GM19372 (cell line): ENCODE measurements at regions not wholly inside any gene's neighbourhood (a gene's known extent, or its start where the extent isn't known, plus 50 kb on each side); places are given as distances from the start of the nearest gene placed in this dataset.

Source experiments
- ATAC-seq: cut with Tn5 transposase; IDR thresholded peaks from one replicate; pipeline ENCODE4 v1.9.1; 2021; ENCODE audit warnings: mild to moderate bottlenecking, low read depth, moderate library complexity; ENCODE audit not compliant: unreplicated experiment

DNA sequence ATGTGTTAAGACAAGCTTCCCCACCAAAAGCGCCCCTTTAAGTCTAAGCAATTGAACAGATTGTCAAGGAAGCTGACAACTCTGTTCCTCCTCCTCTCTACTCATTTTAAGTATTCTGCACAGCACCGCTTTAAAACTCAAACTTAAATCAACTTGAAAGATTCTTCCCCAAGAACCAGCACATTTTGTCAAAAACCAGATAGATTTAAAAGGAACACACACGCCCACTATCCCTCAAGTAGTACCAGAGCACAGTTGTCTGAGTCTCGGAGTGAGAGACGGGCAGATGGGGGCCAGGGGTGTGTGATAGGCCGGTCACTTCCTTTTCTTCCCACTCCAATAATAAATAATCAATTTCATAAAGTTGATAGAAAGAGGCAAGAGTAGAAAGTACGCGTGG is 67.7 kb upstream of the POU3F3 start:
- ATAC-seq: no peak

GRCh38 chr2:104786821-104787220 is 67.1 kb upstream of the POU3F3 start:
- no peak for ATAC-seq

DNA sequence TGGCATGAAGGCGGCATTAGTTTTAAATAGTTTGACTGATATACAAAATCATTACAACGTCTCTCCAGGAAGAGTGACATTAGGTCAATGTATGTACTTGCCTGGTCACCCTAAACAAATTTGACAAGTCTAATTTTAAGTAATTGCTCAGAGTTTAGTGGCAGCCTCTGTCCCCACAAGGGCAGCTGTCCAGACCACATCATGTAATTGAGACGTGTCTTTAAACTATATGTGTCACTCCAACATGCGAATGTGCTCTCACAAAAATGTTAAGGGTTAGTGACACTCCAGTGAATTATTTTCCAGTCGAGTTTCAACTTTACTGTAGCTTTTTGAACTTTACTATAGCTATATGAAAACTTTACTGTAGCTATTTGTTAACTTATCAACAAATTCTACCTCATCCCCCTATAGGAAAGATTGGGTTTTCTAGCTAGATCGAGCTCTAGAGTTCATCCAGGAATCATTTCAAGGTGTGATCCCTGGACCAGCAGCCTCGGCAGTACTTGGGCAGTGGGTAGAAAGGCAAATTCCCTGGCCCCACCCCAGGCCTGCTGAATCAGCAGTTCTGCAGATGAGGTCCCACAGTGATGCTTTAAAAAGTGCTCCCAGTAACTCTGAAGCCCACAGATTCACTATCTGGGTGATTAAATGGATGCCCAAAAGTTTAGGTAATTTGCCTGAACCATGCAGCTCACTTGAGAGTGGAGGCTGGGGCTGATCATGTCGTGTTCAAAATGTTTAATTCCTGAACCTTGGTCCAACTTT is 66.4 kb upstream of the POU3F3 start:
- no peak for ATAC-seq

DNA sequence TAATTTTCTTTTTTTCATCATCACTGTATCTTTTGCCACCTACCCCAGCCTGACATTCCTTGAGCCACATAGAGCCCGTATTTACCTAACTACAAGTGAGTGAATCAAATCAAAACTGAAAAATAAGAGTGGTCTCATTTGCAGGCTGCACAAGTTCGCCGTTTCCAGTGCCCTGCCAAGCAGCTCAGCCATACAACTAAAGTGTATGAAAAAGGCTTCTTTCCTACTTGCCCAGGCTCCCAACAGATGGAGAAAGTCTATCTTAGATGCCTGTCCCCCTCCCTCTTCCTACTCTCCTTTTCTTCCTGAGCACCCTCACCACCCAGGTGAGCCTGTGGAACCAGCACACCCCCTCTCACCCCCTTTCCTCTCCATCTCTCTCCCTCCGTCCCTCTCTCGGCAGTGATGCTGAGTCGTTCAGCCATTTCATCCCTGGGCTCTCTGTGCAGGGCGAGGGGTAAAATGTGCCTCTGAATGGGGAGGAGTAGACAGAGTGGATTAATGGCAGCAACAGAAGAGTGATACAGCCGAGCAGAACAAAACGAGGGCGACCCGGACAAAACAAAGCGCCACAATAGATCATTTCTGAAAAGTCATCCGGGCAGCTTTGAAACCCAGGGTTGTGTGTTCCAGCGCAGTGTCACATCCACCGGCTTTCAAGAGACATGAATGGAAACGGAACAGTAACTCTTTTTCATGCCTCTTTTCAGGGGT is 65.0 kb upstream of the POU3F3 start:
- ATAC-seq: no peak

DNA sequence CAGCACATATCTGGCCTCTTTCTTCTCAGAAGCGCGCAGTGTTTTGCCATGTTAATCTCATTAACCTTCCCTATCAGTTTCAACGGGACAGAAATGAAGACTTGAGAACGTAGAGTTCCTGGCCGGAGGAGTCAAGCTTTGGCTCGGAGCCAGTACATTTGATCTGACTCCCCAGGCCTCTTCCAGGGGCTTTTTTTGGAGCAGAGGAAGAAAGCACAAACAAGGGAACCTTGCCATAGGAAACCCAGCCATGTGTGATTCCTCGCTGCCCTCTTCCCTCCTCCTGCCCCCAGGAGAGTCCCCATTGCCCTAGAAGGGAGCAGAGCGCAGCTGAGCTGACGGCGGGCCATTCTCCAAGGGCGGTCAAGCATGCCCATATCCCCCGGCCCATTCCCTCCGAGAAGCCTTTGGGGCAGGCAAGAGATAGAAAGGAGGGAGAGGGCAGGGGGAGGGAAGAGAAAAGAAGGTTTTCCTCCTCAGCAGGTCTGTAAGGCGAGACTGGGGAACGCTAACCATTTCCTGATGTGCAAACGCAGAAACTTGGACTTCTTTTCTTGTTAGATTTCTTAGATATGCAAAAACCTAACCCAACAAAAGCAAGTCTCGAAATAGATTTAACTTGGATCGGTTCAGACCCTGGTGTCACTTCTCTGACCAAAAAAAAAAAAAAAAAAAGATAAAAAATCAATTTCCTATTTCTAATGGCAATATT is 63.7 kb upstream of the POU3F3 start:
- no peak for ATAC-seq

- no peak for ATAC-seq
Measured at GRCh38 chr2:104790901-104791495, 62.9 kb upstream of the POU3F3 start.

GRCh38 chr2:104793966-104794365 is 59.9 kb upstream of the POU3F3 start:
- ATAC-seq: no peak

- ATAC-seq: no peak
Measured at GRCh38 chr2:104794441-104794840, 59.5 kb upstream of the POU3F3 start.
